ENCODE measurements at regions not wholly inside any gene's neighbourhood (a gene's known extent, or its start where the extent isn't known, plus 50 kb on each side); places are given as distances from the start of the nearest gene placed in this dataset.
A peak's percentile ranks its signal among the peaks of the same experiment; 100 is the strongest.

- Histone ChIP-seq H3K4me1 (replicated peaks in 1 of 4; ENCODE audit: control insufficient read depth in 3 of 4, insufficient read depth in 4 of 4, low read length in 3 of 4) (no peaks in the 10 kb centered on the region), H4K91ac (replicated peaks; ENCODE audit: insufficient read length, low read length) (no peak overlapping the region), H2AK5ac (ENCODE audit: low read depth, low read length) (no peak overlapping the region), H3K4ac (replicated peaks; ENCODE audit: insufficient read length, low read depth, low read length) (no peak overlapping the region), H4K5ac (ENCODE audit: insufficient read length, low read depth, low read length) (no peak overlapping the region), H3K23me2 (ENCODE audit: low read depth, low read length) (no peaks in the 10 kb centered on the region), H3K79me1 (ENCODE audit: low read depth, low read length) (no peaks in the 10 kb centered on the region), H4K8ac (ENCODE audit: extremely low read depth, insufficient read depth, low read length) (no peak overlapping the region), H2BK120ac (replicated peaks; ENCODE audit: low read depth, low read length) (no peak overlapping the region), H3K56ac (replicated peaks; ENCODE audit: insufficient read length, low read depth, low read length) (no peak overlapping the region), H3K18ac (ENCODE audit: extremely low read depth, low read length) (no peak overlapping the region), H3K9me3 (ENCODE audit: insufficient read depth in 2 of 2, low read depth in 1 of 2, low read length in 1 of 2) (no peaks in the 10 kb centered on the region), H3K23ac (ENCODE audit: insufficient read length) (no peak overlapping the region), H3K14ac (ENCODE audit: insufficient read length) (no peak overlapping the region), H3K36me3 (ENCODE audit: control insufficient read depth in 2 of 4, insufficient read depth in 4 of 4, low read length in 3 of 4) (no peaks in the 10 kb centered on the region), H4K20me1 (replicated peaks in 1 of 2; ENCODE audit: control insufficient read depth in 1 of 2, insufficient read depth in 2 of 2, low read length in 2 of 2) (no peaks in the 10 kb centered on the region), H2BK5ac (ENCODE audit: low read depth, low read length) (no peak overlapping the region), H3K9ac (replicated peaks in 1 of 4; ENCODE audit: extremely low read depth in 1 of 4, low read depth in 3 of 4, low read length in 3 of 4) (no peak overlapping the region), H3K27me3 (replicated peaks in 1 of 4; ENCODE audit: control insufficient read depth in 3 of 4, extremely low read depth in 1 of 4, insufficient read depth in 3 of 4, low read length in 3 of 4) (no peaks in the 10 kb centered on the region), H3K4me3 (ENCODE audit: extremely low read depth in 1 of 4, insufficient read depth in 2 of 4, low read depth in 3 of 4, low read length in 4 of 4) (no peak overlapping the region), H3K27ac (ENCODE audit: low read depth, low read length) (no peak overlapping the region), H3K4me2 (ENCODE audit: insufficient read depth in 1 of 2, low read depth in 2 of 2, low read length in 2 of 2) (no peak overlapping the region), H2BK12ac (ENCODE audit: low read depth, low read length) (no peak overlapping the region), H2AFZ (ENCODE audit: low read length) (peak overlapping the region; percentile 34; the same call in 1 of the 2 replicates), H2BK20ac (ENCODE audit: low read length) (no peak overlapping the region), H2BK15ac (ENCODE audit: low read length) (no peak overlapping the region), H3K79me2 (ENCODE audit: control insufficient read depth in 1 of 2, insufficient read depth in 2 of 2, low read length in 2 of 2) (no peaks in the 10 kb centered on the region)
- CTCF ChIA-PET (ENCODE audit: partially characterized antibody) = interaction anchor here (1.0 kb wide), 1 partner anchor 146 kb away, joined by 3 read pairs; no protein-coding TSS in a partner anchor
- 88% methylated on average over 20 of the region's 20 CpGs; no CpG with 5 or more reads in 1 of the 2 experiments for WGBS, 2 experiments (ENCODE audit: extremely low coverage in 1 of 2, insufficient coverage in 1 of 2, insufficient read length in 1 of 2, insufficient replicate concordance in 2 of 2, low coverage in 1 of 2, low lambda C conversion rate in 2 of 2, missing lambda C conversion rate in 1 of 2)
- no peak for FAIRE-seq
- no peak for DNase-seq (ENCODE audit: low read depth in 1 of 2, low spot score in 2 of 2)
- POLR2A ChIA-PET (ENCODE audit: partially characterized antibody) = no interaction called here
- TF ChIP-seq HDAC6 (IDR thresholded peaks at IDR 0.05; ENCODE audit: low read depth, low read length) (no peak), RBBP5 (IDR thresholded peaks at IDR 0.05; ENCODE audit: borderline replicate concordance, low read depth, low read length) (no peak), CBX8 (IDR thresholded peaks at IDR 0.05; ENCODE audit: borderline replicate concordance, low read depth, low read length) (no peak), CBX5 (IDR thresholded peaks at IDR 0.05; ENCODE audit: low read depth, low read length) (no peak), SP4 (IDR thresholded peaks at IDR 0.05; ENCODE audit: low read length) (no peak), POLR2A (IDR thresholded peaks at IDR 0.05; ENCODE audit: control extremely low read depth in 1 of 2, low read depth in 2 of 2, low read length in 2 of 2) (no peak), TBP (IDR thresholded peaks at IDR 0.05; ENCODE audit: low read depth, low read length) (no peak), JUN (IDR thresholded peaks at IDR 0.05; ENCODE audit: low read depth, low read length) (no peak), SIN3A (conservative IDR thresholded peaks at IDR 0.05 in 1 of 2, IDR thresholded peaks at IDR 0.05 in 1 of 2; ENCODE audit: low read depth in 1 of 2, low read length in 2 of 2) (no peak), SUZ12 (IDR thresholded peaks at IDR 0.05; ENCODE audit: low read length) (no peak), SIX5 (IDR thresholded peaks at IDR 0.05; ENCODE audit: low read depth, low read length) (no peak)
These were observed 375.9 kb downstream of the EFNB2 start for GRCh38 chr13:106159295-106160195.
